PFSK-1 (cell line): ENCODE measurements at regions not wholly inside any gene's neighbourhood (a gene's known extent, or its start where the extent isn't known, plus 50 kb on each side); places are given as distances from the start of the nearest gene placed in this dataset.

Source experiments
- POLR2AphosphoS5 ChIP-seq: IDR thresholded peaks from 2 replicates; pipeline ENCODE4 v1.6.1; 2012; ENCODE audit warnings: low read depth, mild to moderate bottlenecking, control low read depth, low read length, moderate library complexity
- TAF1 ChIP-seq: IDR thresholded peaks from 2 replicates; pipeline ENCODE4 v1.6.1; 2012; ENCODE audit warnings: low read length, control low read depth, borderline replicate concordance; ENCODE audit not compliant: insufficient read depth

DNA sequence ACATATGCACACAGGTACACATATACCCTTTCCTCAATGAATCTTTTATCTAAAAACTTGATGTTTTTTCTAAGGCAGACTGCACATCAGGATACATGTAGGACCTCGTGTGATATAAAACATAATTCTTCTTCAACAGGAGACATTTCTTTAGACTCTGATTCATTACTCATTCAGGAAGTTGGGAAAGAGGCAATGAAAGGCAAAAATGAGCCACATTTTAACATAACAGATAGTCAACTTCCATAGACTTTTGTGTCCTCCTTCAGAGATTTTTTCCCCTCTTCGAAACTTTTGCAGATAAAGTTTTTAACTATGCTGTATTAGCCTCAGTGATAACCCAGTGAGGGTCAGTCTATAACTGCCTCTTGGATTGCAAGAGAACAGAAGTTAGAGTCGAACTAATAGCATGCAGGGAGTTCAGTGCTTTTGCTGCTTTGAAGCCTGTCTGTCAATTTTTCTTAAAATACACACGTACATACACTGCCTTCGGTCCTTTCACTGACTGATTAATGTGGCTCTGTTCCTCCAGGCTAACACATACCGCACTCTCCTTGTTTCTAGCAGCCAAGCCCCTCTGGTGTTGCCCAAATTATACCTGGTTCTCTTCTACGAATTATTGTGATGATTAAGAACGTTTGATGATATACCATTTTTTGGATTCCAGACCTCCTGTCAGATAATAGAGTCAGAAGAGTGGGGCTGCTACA is 562.5 kb upstream of the MAP3K7 start:
- no peak for TF ChIP-seq POLR2AphosphoS5
- TF ChIP-seq TAF1, result no peak
